ENCODE measurements at regions not wholly inside any gene's neighbourhood (a gene's known extent, or its start where the extent isn't known, plus 50 kb on each side); places are given as distances from the start of the nearest gene placed in this dataset.
"Not testable (repeated sequence)": the region's sequence is repeated elsewhere in the genome, so short reads cannot be mapped to it uniquely, and the experiment has no call there.

- Histone ChIP-seq H3K27me3 (replicated peaks) (no peaks in the 10 kb centered on the region), H3K4me1 (replicated peaks) (no peaks in the 10 kb centered on the region), H3K9me3 (replicated peaks) (no peaks in the 10 kb centered on the region), H3K36me3 (no peaks in the 10 kb centered on the region), H3K4me3 (no peak overlapping the region), H3K27ac (no peak overlapping the region)
- DNase-seq (ENCODE audit: low read depth in 1 of 2, low spot score in 2 of 2) = no peak
Measured at GRCh38 chr3:101150504-101150903, 157.3 kb upstream of the ABI3BP start.

- Histone ChIP-seq H3K27ac (no peak overlapping the region), H3K4me3 (no peak overlapping the region), H3K4me1 (replicated peaks) (no peaks in the 10 kb centered on the region), H3K27me3 (replicated peaks) (no peaks in the 10 kb centered on the region), H3K36me3 (no peaks in the 10 kb centered on the region), H3K9me3 (replicated peaks) (no peaks in the 10 kb centered on the region)
- DNase-seq (ENCODE audit: low read depth in 1 of 2, low spot score in 2 of 2) = no peak
Measured at GRCh38 chr3:101149707-101150106, 156.5 kb upstream of the ABI3BP start.

- no peak overlapping the region for H3K27ac ChIP-seq
- H3K27me3 ChIP-seq (replicated peaks) = no peaks in the 10 kb centered on the region
Measured at GRCh38 chr3:101149251-101149650, 156.0 kb upstream of the ABI3BP start.

GRCh38 chr3:101148001-101148400, 154.8 kb upstream of the ABI3BP start:
- Histone ChIP-seq H3K4me3 (no peak overlapping the region), H3K36me3 (no peaks in the 10 kb centered on the region), H3K4me1 (replicated peaks) (no peaks in the 10 kb centered on the region), H3K27me3 (replicated peaks) (no peaks in the 10 kb centered on the region), H3K27ac (no peak overlapping the region), H3K9me3 (replicated peaks) (no peaks in the 10 kb centered on the region)
- DNase-seq (ENCODE audit: low read depth in 1 of 2, low spot score in 2 of 2) = no peak

More at GRCh38 chr3:101149251-101149650, 156.0 kb upstream of the ABI3BP start:
- DNase-seq (ENCODE audit: low read depth in 1 of 2, low spot score in 2 of 2) = no peak
- Histone ChIP-seq H3K9me3 (replicated peaks) (no peaks in the 10 kb centered on the region), H3K36me3 (no peaks in the 10 kb centered on the region), H3K4me3 (no peak overlapping the region), H3K4me1 (replicated peaks) (no peaks in the 10 kb centered on the region)

GRCh38 chr3:101146946-101147345, 153.7 kb upstream of the ABI3BP start:
- Histone ChIP-seq H3K9me3 (replicated peaks) (no peaks in the 10 kb centered on the region), H3K27ac (no peak overlapping the region), H3K36me3 (no peaks in the 10 kb centered on the region), H3K4me3 (no peak overlapping the region), H3K27me3 (replicated peaks) (no peaks in the 10 kb centered on the region), H3K4me1 (replicated peaks) (no peaks in the 10 kb centered on the region)
- no peak for DNase-seq (ENCODE audit: low read depth in 1 of 2, low spot score in 2 of 2)

- Histone ChIP-seq H3K9me3 (replicated peaks) (no peaks in the 10 kb centered on the region), H3K27ac (no peak overlapping the region), H3K4me3 (no peak overlapping the region), H3K36me3 (no peaks in the 10 kb centered on the region), H3K27me3 (replicated peaks) (no peaks in the 10 kb centered on the region), H3K4me1 (replicated peaks) (no peaks in the 10 kb centered on the region)
- no peak for DNase-seq (ENCODE audit: low read depth in 1 of 2, low spot score in 2 of 2)
Measured at GRCh38 chr3:101144105-101144504, 150.9 kb upstream of the ABI3BP start.

- Histone ChIP-seq H3K27ac (no peak overlapping the region), H3K36me3 (no peaks in the 10 kb centered on the region), H3K27me3 (replicated peaks) (no peaks in the 10 kb centered on the region), H3K4me1 (replicated peaks) (no peaks in the 10 kb centered on the region), H3K4me3 (no peak overlapping the region), H3K9me3 (replicated peaks) (no peaks in the 10 kb centered on the region)
- no peak for DNase-seq (ENCODE audit: low read depth in 1 of 2, low spot score in 2 of 2)
Measured at GRCh38 chr3:101143012-101143411, 149.8 kb upstream of the ABI3BP start.

- Histone ChIP-seq H3K27ac (no peak overlapping the region), H3K36me3 (no peaks in the 10 kb centered on the region), H3K9me3 (replicated peaks) (no peaks in the 10 kb centered on the region)
Measured at GRCh38 chr3:101142160-101142559, 148.9 kb upstream of the ABI3BP start.

GRCh38 chr3:101141135-101141534, 147.9 kb upstream of the ABI3BP start:
- no peak for DNase-seq (ENCODE audit: low read depth in 1 of 2, low spot score in 2 of 2)
- H3K27me3 ChIP-seq (replicated peaks) = no peaks in the 10 kb centered on the region
- H3K9me3 ChIP-seq (replicated peaks) = no peaks in the 10 kb centered on the region
- H3K4me1 ChIP-seq (replicated peaks) = no peaks in the 10 kb centered on the region
- H3K4me3 ChIP-seq = no peak overlapping the region
- H3K27ac ChIP-seq = no peak overlapping the region
- no peaks in the 10 kb centered on the region for H3K36me3 ChIP-seq

More at GRCh38 chr3:101142160-101142559, 148.9 kb upstream of the ABI3BP start:
- Histone ChIP-seq H3K27me3 (replicated peaks) (no peaks in the 10 kb centered on the region), H3K4me3 (no peak overlapping the region), H3K4me1 (replicated peaks) (no peaks in the 10 kb centered on the region)
- DNase-seq (ENCODE audit: low read depth in 1 of 2, low spot score in 2 of 2) = no peak

- Histone ChIP-seq H3K27ac (no peak overlapping the region), H3K36me3 (no peaks in the 10 kb centered on the region), H3K27me3 (replicated peaks) (no peaks in the 10 kb centered on the region), H3K4me1 (replicated peaks) (no peaks in the 10 kb centered on the region), H3K4me3 (no peak overlapping the region), H3K9me3 (replicated peaks) (no peaks in the 10 kb centered on the region)
- DNase-seq (ENCODE audit: low read depth in 1 of 2, low spot score in 2 of 2) = no peak
Measured at GRCh38 chr3:101138817-101139216, 145.6 kb upstream of the ABI3BP start.

GRCh38 chr3:101134331-101134730, 141.1 kb upstream of the ABI3BP start:
- Histone ChIP-seq H3K27me3 (replicated peaks) (no peaks in the 10 kb centered on the region), H3K27ac (no peak overlapping the region), H3K4me1 (replicated peaks) (no peaks in the 10 kb centered on the region), H3K36me3 (no peaks in the 10 kb centered on the region), H3K4me3 (no peak overlapping the region), H3K9me3 (replicated peaks) (no peaks in the 10 kb centered on the region)
- DNase-seq (ENCODE audit: low read depth in 1 of 2, low spot score in 2 of 2) = no peak

GRCh38 chr3:101133652-101134051, 140.4 kb upstream of the ABI3BP start:
- H3K27me3 ChIP-seq (replicated peaks) = no peaks in the 10 kb centered on the region
- no peak for DNase-seq (ENCODE audit: low read depth in 1 of 2, low spot score in 2 of 2)

GRCh38 chr3:101133197-101133596, 140.0 kb upstream of the ABI3BP start:
- not testable (repeated sequence) for H3K27ac ChIP-seq; DNase-seq (ENCODE audit: low read depth in 1 of 2, low spot score in 2 of 2); H3K4me3 ChIP-seq; H3K4me1 ChIP-seq (replicated peaks); H3K36me3 ChIP-seq; H3K9me3 ChIP-seq (replicated peaks); H3K27me3 ChIP-seq (replicated peaks)

More at GRCh38 chr3:101133652-101134051, 140.4 kb upstream of the ABI3BP start:
- Histone ChIP-seq H3K4me1 (replicated peaks) (no peaks in the 10 kb centered on the region), H3K27ac (no peak overlapping the region), H3K4me3 (no peak overlapping the region), H3K9me3 (replicated peaks) (no peaks in the 10 kb centered on the region), H3K36me3 (no peaks in the 10 kb centered on the region)

- Histone ChIP-seq H3K4me1 (replicated peaks) (no peaks in the 10 kb centered on the region), H3K27ac (no peak overlapping the region), H3K36me3 (no peaks in the 10 kb centered on the region), H3K27me3 (replicated peaks) (no peaks in the 10 kb centered on the region; the same call in 1 of the 2 replicates), H3K4me3 (no peak overlapping the region), H3K9me3 (replicated peaks) (no peaks in the 10 kb centered on the region)
- DNase-seq (ENCODE audit: low read depth in 1 of 2, low spot score in 2 of 2) = no peak
Measured at GRCh38 chr3:101131767-101132166, 138.5 kb upstream of the ABI3BP start.

GRCh38 chr3:101128786-101129185, 135.6 kb upstream of the ABI3BP start:
- DNase-seq (ENCODE audit: low read depth in 1 of 2, low spot score in 2 of 2) = no peak
- H3K36me3 ChIP-seq = no peaks in the 10 kb centered on the region

More at GRCh38 chr3:101128786-101129185, 135.6 kb upstream of the ABI3BP start:
- Histone ChIP-seq H3K4me3 (no peak overlapping the region), H3K27me3 (replicated peaks) (no peaks in the 10 kb centered on the region; the same call in 1 of the 2 replicates), H3K27ac (no peak overlapping the region), H3K4me1 (replicated peaks) (no peaks in the 10 kb centered on the region), H3K9me3 (replicated peaks) (no peaks in the 10 kb centered on the region)
